ENCODE measurements at regions not wholly inside any gene's neighbourhood (a gene's known extent, or its start where the extent isn't known, plus 50 kb on each side); places are given as distances from the start of the nearest gene placed in this dataset.

GRCh38 chr14:101336183-101336582 lies 225.1 kb upstream of the DIO3 start:
- Histone ChIP-seq H3K4me3 (replicated peaks in 1 of 3; ENCODE audit: insufficient read depth in 1 of 3, low read depth in 1 of 3, low read length in 3 of 3) (no peak overlapping the region), H3K4me2 (ENCODE audit: insufficient read depth, low read length) (no peak overlapping the region), H4K20me1 (replicated peaks; ENCODE audit: control insufficient read depth, extremely low read depth, insufficient read depth, low read length) (no peaks in the 10 kb centered on the region), H3K79me2 (ENCODE audit: control insufficient read depth, insufficient read depth, low read length) (no peaks in the 10 kb centered on the region), H3K36me3 (ENCODE audit: control insufficient read depth in 2 of 2, extremely low read depth in 1 of 2, insufficient read depth in 2 of 2, low read length in 2 of 2) (no peaks in the 10 kb centered on the region), H3K27me3 (ENCODE audit: control insufficient read depth in 2 of 2, insufficient read depth in 2 of 2, low read length in 2 of 2) (peaks cover 0 to 2% of the 10 kb centered on the region in 2 experiments), H3K4me1 (ENCODE audit: control insufficient read depth, extremely low read depth, insufficient read depth, low read length) (no peaks in the 10 kb centered on the region), H3K27ac (ENCODE audit: insufficient read depth, low read depth, low read length) (no peak overlapping the region), H2AFZ (ENCODE audit: low read depth, low read length) (no peak overlapping the region), H3K9ac (replicated peaks; ENCODE audit: extremely low read depth, insufficient read depth, low read length) (no peak overlapping the region), H3K9me1 (replicated peaks; ENCODE audit: control insufficient read depth, extremely low read depth, insufficient read depth, low read length) (no peaks in the 10 kb centered on the region), H3K9me3 (replicated peaks; ENCODE audit: control insufficient read depth, insufficient read depth, low read length) (no peaks in the 10 kb centered on the region)
- CTCF ChIA-PET = no interaction called here
- FAIRE-seq = no peak
- no TSS peak for BruUV-seq (replicated peaks)
- intact Hi-C loops (cut with micrococcal nuclease) (no loop called here), dilution Hi-C loops (cut with MboI; ENCODE audit: extremely low pct_ligation_motif_present, low sequenced_read_pairs) (no loop called here)
- DNase-seq (ENCODE audit: low read depth, low spot score) = no peak
- TF ChIP-seq MYC (IDR thresholded peaks at IDR 0.05; ENCODE audit: low read depth, low read length) (no peak), FOS (IDR thresholded peaks at IDR 0.05; ENCODE audit: borderline replicate concordance, insufficient read depth, low read length) (no peak), GATA2 (IDR thresholded peaks at IDR 0.05; ENCODE audit: insufficient read depth, insufficient read length, low read depth, low read length) (no peak), EZH2 (IDR thresholded peaks at IDR 0.05; ENCODE audit: borderline replicate concordance, low read depth, low read length, severe bottlenecking) (no peak), POLR2A (IDR thresholded peaks at IDR 0.05; ENCODE audit: low read depth, low read length) (no peak), POLR2AphosphoS5 (IDR thresholded peaks at IDR 0.05; ENCODE audit: insufficient read depth, low read depth, low read length) (no peak), CTCF (IDR thresholded peaks at IDR 0.05; ENCODE audit: extremely low read depth in 1 of 2, insufficient read depth in 1 of 2, low read depth in 1 of 2, low read length in 2 of 2) (no peak), MAX (IDR thresholded peaks at IDR 0.05; ENCODE audit: insufficient read depth, insufficient read length) (no peak), JUN (IDR thresholded peaks at IDR 0.05; ENCODE audit: borderline replicate concordance, insufficient read depth, insufficient read length, low read depth) (no peak)
- POLR2A ChIA-PET = no interaction called here

Measured in endothelial cell of umbilical vein (primary cell).